Small intestine (tissue), 7 donors: ENCODE measurements at regions not wholly inside any gene's neighbourhood (a gene's known extent, or its start where the extent isn't known, plus 50 kb on each side); places are given as distances from the start of the nearest gene placed in this dataset.

Experiments
- DNase-seq, 2 donors: peaks; one replicate each; pipeline versions ENCODE4 v3.0.0 to v3.0.0-alpha.2; 2013
- FAIRE-seq: peaks from 2 replicates; lab custom pipeline; 2012; peaks lifted over from hg19 to GRCh38; lab: Jason Lieb, UNC
- H3K27ac ChIP-seq, 3 donors: one replicate each; pipeline ENCODE4 v1.5.1; 2013; ENCODE audit warnings: low read length in 2 of 3, mild to moderate bottlenecking in 2 of 3, control low read depth in 1 of 3, inconsistent platforms in 1 of 3, low read depth in 1 of 3, moderate library complexity in 1 of 3
- H3K27me3 ChIP-seq, 3 donors: one replicate each; pipeline ENCODE4 v1.6.1; 2013; ENCODE audit warnings: low read length in 3 of 3, inconsistent platforms in 1 of 3; ENCODE audit not compliant: control insufficient read depth in 3 of 3, insufficient read depth in 3 of 3
- H3K36me3 ChIP-seq, 3 donors: one replicate each; pipeline ENCODE4 v1.6.1; 2013; ENCODE audit warnings: low read length in 3 of 3, inconsistent platforms in 1 of 3, low read depth in 1 of 3, mild to moderate bottlenecking in 1 of 3, moderate library complexity in 1 of 3; ENCODE audit not compliant: control insufficient read depth in 3 of 3, insufficient read depth in 2 of 3
- H3K4me1 ChIP-seq, 3 donors: one replicate each; pipeline ENCODE4 v1.6.1; 2013; ENCODE audit warnings: low read length in 2 of 3, inconsistent platforms in 1 of 3, low read depth in 1 of 3, mild to moderate bottlenecking in 1 of 3, moderate library complexity in 1 of 3; ENCODE audit not compliant: control insufficient read depth in 3 of 3, insufficient read depth in 2 of 3
- H3K4me3 ChIP-seq, 3 donors: one replicate each; pipeline ENCODE4 v1.5.1; 2013; ENCODE audit warnings: low read length in 3 of 3, control low read depth in 1 of 3, inconsistent platforms in 1 of 3, low read depth in 1 of 3, mild to moderate bottlenecking in 1 of 3, moderate library complexity in 1 of 3
- H3K9me3 ChIP-seq, 2 donors: one replicate each; pipeline ENCODE4 v1.6.1; 2013; ENCODE audit warnings: low read depth in 1 of 2, low read length in 1 of 2; ENCODE audit not compliant: control insufficient read depth in 2 of 2, insufficient read depth in 1 of 2
- WGBS, 3 donors: extraction: QIAGEN DNeasy Blood & Tissue Kit; methylation state at CpG; one replicate each; pipeline ENCODE4 v1.1.7; 2013; 5-methylcytosine and 5-hydroxymethylcytosine counted together
- donor health status: healthy with polysubstance abuse.
- donor health status: control.
- donor health status: control.
- donor health status: Bipolar disorder and iron deficiency.
- donor health status: healthy.

DNA sequence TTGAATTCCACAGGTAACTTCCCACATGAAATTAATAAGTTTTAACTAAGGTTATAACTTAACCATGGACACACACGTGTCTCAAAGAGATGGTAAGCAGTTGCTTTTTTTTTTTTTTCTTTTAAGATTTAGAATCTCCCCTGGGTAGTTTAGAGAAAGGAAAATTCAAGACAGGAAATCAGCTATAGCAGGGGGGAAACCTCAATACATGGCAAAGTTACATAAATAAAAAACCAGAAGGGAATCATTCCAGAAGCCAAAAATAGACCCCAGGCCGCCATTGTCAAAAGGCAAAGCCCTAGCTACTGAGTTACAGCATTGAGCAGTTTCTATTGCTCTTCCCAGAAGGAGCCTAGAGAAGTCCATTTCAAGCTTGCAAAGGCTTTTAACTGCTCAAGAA lies 91.5 kb upstream of the ZNF236 start:
- FAIRE-seq (no peak), DNase-seq (no peak)
- no peak overlapping the region for H3K4me3 ChIP-seq
- no peaks in the 10 kb centered on the region for H3K4me1 ChIP-seq
- H3K9me3 ChIP-seq: no peaks in the 10 kb centered on the region
- H3K27ac ChIP-seq: no peak overlapping the region
- H3K27me3 ChIP-seq: no peaks in the 10 kb centered on the region
- H3K36me3 ChIP-seq: no peaks in the 10 kb centered on the region
- WGBS, 3 donors: 48 to 61% (median 49%) methylated on average over 2 of the region's 2 CpGs

GRCh38 chr18:76727589-76727988 lies 94.8 kb upstream of the ZNF236 start:
- H3K27ac ChIP-seq: no peak overlapping the region
- no peak overlapping the region for H3K4me3 ChIP-seq
- no peaks in the 10 kb centered on the region for H3K4me1 ChIP-seq
- H3K9me3 ChIP-seq: no peaks in the 10 kb centered on the region
- FAIRE-seq (no peak), DNase-seq (no peak)
- 42 to 57% (median 47%) methylated on average over 1 of the region's 1 CpG for WGBS, 3 donors
- no peaks in the 10 kb centered on the region for H3K27me3 ChIP-seq
- no peaks in the 10 kb centered on the region for H3K36me3 ChIP-seq

- FAIRE-seq (no peak), DNase-seq (no peak)
- H3K27ac ChIP-seq: no peak overlapping the region
- H3K4me3 ChIP-seq: no peak overlapping the region
- no peaks in the 10 kb centered on the region for H3K27me3 ChIP-seq
- H3K4me1 ChIP-seq: peaks cover 0 to 3% (median 0%) of the 10 kb centered on the region in 3 donors
- no peaks in the 10 kb centered on the region for H3K9me3 ChIP-seq
- 35 to 57% (median 40%) methylated on average over 2 of the region's 2 CpGs for WGBS, 3 donors
- no peaks in the 10 kb centered on the region for H3K36me3 ChIP-seq
Observed at GRCh38 chr18:76725445-76725844, 96.9 kb upstream of the ZNF236 start.

DNA sequence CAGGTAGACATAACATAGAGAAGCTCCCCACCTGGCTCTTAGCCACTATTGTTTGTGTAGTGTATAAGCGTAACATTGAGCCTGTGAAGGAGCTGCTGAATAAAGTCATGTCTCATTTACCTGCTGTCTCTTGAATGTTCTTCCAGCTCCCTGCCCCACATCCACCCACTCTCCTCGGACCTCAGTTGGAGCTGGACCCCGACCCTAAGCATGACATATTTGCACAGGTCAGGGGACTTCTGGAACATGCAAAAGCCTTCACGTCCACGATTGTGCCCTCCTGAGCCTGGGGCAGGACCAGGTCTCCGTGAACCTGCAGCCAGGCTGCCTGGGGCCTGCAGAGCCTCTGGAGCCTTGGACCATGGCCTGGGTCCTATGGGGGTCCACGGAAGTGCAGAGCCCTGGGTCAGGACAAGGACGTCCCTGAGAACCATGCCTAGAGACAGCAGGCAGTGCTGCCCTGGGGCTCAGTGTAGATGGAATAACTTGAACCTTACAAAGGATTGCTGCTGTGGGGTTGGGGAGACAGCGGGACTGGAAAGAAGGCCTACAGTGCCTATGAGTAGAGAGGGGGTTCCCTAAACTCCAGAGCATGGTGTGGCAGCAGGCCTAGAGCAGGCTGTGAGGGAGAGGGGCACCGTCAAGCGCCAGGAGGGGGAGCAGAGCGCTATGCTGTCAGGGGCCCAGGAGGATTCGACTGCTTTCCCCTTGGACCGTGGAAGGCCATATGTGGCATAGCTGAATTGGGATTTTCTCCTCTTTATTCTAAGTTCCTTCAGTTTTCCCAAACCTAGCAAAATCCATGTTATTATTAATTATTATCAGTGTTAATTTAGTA lies 99.9 kb upstream of the ZNF236 start:
- no peaks in the 10 kb centered on the region for H3K36me3 ChIP-seq
- 86 to 96% (median 92%) methylated on average over 12 to 14 of the region's 14 CpGs for WGBS, 3 donors
- H3K27ac ChIP-seq: no peak overlapping the region
- H3K4me3 ChIP-seq: no peak overlapping the region
- no peaks in the 10 kb centered on the region for H3K9me3 ChIP-seq
- DNase-seq (no peak), FAIRE-seq (no peak)
- peaks cover 0 to 3% (median 0%) of the 10 kb centered on the region in 3 donors for H3K4me1 ChIP-seq
- no peaks in the 10 kb centered on the region for H3K27me3 ChIP-seq

DNA sequence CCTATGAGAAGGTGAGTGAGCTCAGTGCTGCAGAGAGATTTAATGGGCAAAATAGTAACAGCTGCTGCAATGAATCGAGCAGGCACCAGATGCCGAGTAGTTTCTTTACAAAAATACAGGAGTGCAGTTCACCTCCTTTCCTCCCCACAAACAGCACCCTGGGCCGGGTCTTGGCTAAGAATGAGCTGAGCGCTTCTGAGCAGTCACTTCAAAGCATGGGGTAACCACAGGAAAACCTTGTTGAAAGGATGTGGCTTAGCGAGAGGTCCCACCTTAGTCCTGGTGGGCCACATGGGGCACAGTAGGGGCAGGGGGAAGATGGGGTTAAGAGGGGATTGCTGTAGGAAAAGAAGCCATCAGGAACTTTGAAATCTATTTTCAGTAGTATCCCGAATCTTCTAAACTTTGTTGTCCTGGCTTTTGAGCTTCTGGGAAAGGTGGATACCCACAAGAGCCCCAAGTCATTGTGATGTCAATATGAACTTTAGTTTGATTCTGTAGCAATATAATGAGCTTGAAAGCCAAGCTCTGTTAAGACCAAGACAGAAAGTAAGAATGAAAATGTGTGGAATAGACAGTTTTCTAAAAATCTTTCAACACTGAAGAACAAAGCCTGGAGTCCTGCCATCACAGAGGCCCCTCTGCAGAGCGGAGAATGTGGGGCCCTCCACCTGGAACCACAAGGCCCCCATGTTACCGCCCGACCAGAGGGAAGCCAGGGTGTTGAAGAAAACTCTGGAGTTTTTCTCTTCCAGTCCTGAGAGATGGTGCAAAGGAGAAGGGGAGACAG lies 101.0 kb upstream of the ZNF236 start:
- 72 to 86% (median 73%) methylated on average over 9 of the region's 9 CpGs for WGBS, 3 donors
- Histone ChIP-seq H3K4me1 (peaks cover 0 to 3% (median 0%) of the 10 kb centered on the region in 3 donors), H3K4me3 (no peak overlapping the region), H3K27me3 (no peaks in the 10 kb centered on the region), H3K9me3 (no peaks in the 10 kb centered on the region), H3K27ac (no peak overlapping the region), H3K36me3 (no peaks in the 10 kb centered on the region)
- DNase-seq (peak in 1 of 2 donors; percentile 42), FAIRE-seq (no peak)

GRCh38 chr18:76720683-76721082 lies 101.7 kb upstream of the ZNF236 start:
- WGBS, 3 donors: 71 to 82% (median 75%) methylated on average over 5 of the region's 5 CpGs
- no peak overlapping the region for H3K4me3 ChIP-seq
- no peaks in the 10 kb centered on the region for H3K9me3 ChIP-seq
- no peaks in the 10 kb centered on the region for H3K27me3 ChIP-seq
- no peak overlapping the region for H3K27ac ChIP-seq
- H3K36me3 ChIP-seq: no peaks in the 10 kb centered on the region
- H3K4me1 ChIP-seq: peaks cover 0 to 3% (median 0%) of the 10 kb centered on the region in 3 donors
- FAIRE-seq: no peak
- DNase-seq: no peak

DNA sequence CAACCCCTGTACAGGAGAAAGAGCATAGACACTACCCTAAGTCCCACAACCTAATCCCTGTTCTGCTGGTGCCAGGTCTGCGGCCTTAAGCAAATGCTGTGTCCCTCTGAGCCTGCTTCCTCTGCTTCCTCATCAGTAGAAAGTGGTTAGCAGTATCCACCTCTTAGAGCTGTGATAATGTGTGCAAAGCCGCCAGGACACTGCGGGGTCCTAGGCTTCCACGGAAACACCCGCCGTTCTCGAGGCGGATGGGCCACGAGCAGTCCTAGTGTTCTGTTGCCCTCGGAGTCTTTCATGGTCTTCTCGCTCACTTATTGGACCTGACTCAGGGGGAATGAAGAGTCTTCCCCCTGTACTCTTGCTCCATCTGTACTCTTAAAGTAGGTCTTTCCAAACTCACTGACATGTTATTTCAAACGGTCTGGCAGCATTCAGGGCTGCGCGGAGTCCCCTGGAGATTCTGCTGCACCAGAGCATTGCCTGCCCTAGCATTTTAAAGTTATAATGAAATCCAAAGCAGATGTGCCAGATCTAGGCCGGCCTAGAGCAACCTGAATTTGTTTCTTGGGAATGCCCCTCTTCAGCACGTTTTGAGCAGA lies 107.2 kb upstream of the ZNF236 start:
- H3K4me3 ChIP-seq: no peak overlapping the region
- H3K4me1 ChIP-seq: no peaks in the 10 kb centered on the region
- H3K36me3 ChIP-seq: no peaks in the 10 kb centered on the region
- DNase-seq (no peak), FAIRE-seq (no peak)
- H3K27ac ChIP-seq: no peak overlapping the region
- H3K27me3 ChIP-seq: no peaks in the 10 kb centered on the region
- H3K9me3 ChIP-seq: peaks cover 0 to 2% of the 10 kb centered on the region in 2 donors
- 92 to 93% (median 93%) methylated on average over 16 of the region's 16 CpGs for WGBS, 3 donors

GRCh38 chr18:76713432-76713831 lies 108.9 kb upstream of the ZNF236 start:
- no peak overlapping the region for H3K4me3 ChIP-seq
- H3K27me3 ChIP-seq: no peaks in the 10 kb centered on the region
- H3K9me3 ChIP-seq: peaks cover 0 to 2% of the 10 kb centered on the region in 2 donors
- DNase-seq (no peak), FAIRE-seq (no peak)
- no peaks in the 10 kb centered on the region for H3K36me3 ChIP-seq
- H3K27ac ChIP-seq: no peak overlapping the region
- 94 to 97% (median 96%) methylated on average over 7 to 8 of the region's 8 CpGs for WGBS, 3 donors
- peaks cover 0 to 2% (median 0%) of the 10 kb centered on the region in 3 donors for H3K4me1 ChIP-seq
